HEK293 (cell line): ENCODE measurements at regions not wholly inside any gene's neighbourhood (a gene's known extent, or its start where the extent isn't known, plus 50 kb on each side); places are given as distances from the start of the nearest gene placed in this dataset.

Experiments
- CTCF ChIA-PET: fragments of 350-600 bp; formaldehyde crosslinking; extraction: SDS; loops from one replicate; lab custom pipeline; 2021; ENCODE audit warnings: antibody characterized with exemption; lab: Yijun Ruan, JAX
- POLR2A ChIA-PET: fragments of 300-600 bp; formaldehyde crosslinking; extraction: SDS; loops from one replicate; lab custom pipeline; 2020; ENCODE audit warnings: antibody characterized with exemption, inconsistent platforms; lab: Yijun Ruan, JAX
- H3K27ac ChIP-seq: fragments of 200-500 bp; sonication (Bioruptor generic); 2 replicates; pipeline ENCODE4 v1.5.1; 2014; ENCODE audit warnings: low read depth, low read length, control low read depth, inconsistent platforms; ENCODE audit errors: extremely low read depth
- H3K36me3 ChIP-seq, 2 experiments: fragments of 200-500 bp in 1 of 2; sonication (Bioruptor generic) in 1 of 2; 1 replicate in 1 of 2; 2 replicates in 1 of 2; pipeline ENCODE4 v1.5.1; 2014 to 2017; ENCODE audit warnings: inconsistent platforms in 2 of 2, low read length in 2 of 2; ENCODE audit not compliant: control insufficient read depth in 2 of 2, insufficient read depth in 1 of 2
- H3K4me1 ChIP-seq: fragments of 200-500 bp; sonication (Bioruptor generic); 2 replicates; pipeline ENCODE4 v1.5.1; 2014; ENCODE audit warnings: mild to moderate bottlenecking, low read length, inconsistent platforms; ENCODE audit not compliant: control insufficient read depth, insufficient read depth
- H3K4me3 ChIP-seq: 2 replicates; pipeline ENCODE4 v1.5.1; 2011; ENCODE audit warnings: low read depth, mild to moderate bottlenecking, control low read depth, low read length, moderate library complexity
- H3K9me3 ChIP-seq: fragments of 200-500 bp; sonication (Bioruptor generic); 2 replicates; pipeline ENCODE4 v1.5.1; 2014; ENCODE audit warnings: low read depth, low read length, inconsistent platforms; ENCODE audit not compliant: control insufficient read depth, insufficient read depth
- KLF1 ChIP-seq: fragments of 450-650 bp; formaldehyde crosslinking; IDR thresholded peaks from 2 replicates; pipeline ENCODE4 v1.5.1; 2016; ENCODE audit warnings: missing biosample characterization, missing genetic modification characterization
- PRDM4 ChIP-seq: fragments of 450-650 bp; formaldehyde crosslinking; IDR thresholded peaks from 2 replicates; pipeline ENCODE4 v1.5.1; 2017; ENCODE audit warnings: missing biosample characterization, missing genetic modification characterization
- SCRT2 ChIP-seq: fragments of 450-650 bp; formaldehyde crosslinking; IDR thresholded peaks from 2 replicates; pipeline ENCODE4 v1.5.1; 2016; ENCODE audit warnings: missing biosample characterization, missing genetic modification characterization
- SETDB1 ChIP-seq: IDR thresholded peaks from one replicate; pipeline ENCODE4 v1.6.1; 2017; ENCODE audit warnings: mild to moderate bottlenecking, low read length, moderate library complexity, mixed read lengths; ENCODE audit not compliant: insufficient read length
- TCF7L2 ChIP-seq: IDR thresholded peaks from 2 replicates; pipeline ENCODE4 v1.6.1; 2011; ENCODE audit warnings: low read depth, mild to moderate bottlenecking, inconsistent platforms, low read length, moderate library complexity, borderline replicate concordance
- ZBTB21 ChIP-seq: fragments of 450-650 bp; formaldehyde crosslinking; IDR thresholded peaks from 2 replicates; pipeline ENCODE4 v1.5.1; 2017; ENCODE audit warnings: missing biosample characterization, missing genetic modification characterization
- ZNF138 ChIP-seq: fragments of 450-650 bp; formaldehyde crosslinking; IDR thresholded peaks from 2 replicates; pipeline ENCODE4 v1.5.1; 2016; ENCODE audit warnings: missing biosample characterization, missing genetic modification characterization, borderline replicate concordance
- ZNF221 ChIP-seq: fragments of 450-650 bp; formaldehyde crosslinking; IDR thresholded peaks from 2 replicates; pipeline ENCODE4 v1.5.1; 2017; ENCODE audit warnings: missing biosample characterization, missing genetic modification characterization, borderline replicate concordance
- ZNF394 ChIP-seq: fragments of 450-650 bp; formaldehyde crosslinking; IDR thresholded peaks from 2 replicates; pipeline ENCODE4 v1.5.1; 2016; ENCODE audit warnings: missing biosample characterization, missing genetic modification characterization, mild to moderate bottlenecking, moderate library complexity, borderline replicate concordance
- ZNF423 ChIP-seq: fragments of 450-650 bp; formaldehyde crosslinking; IDR thresholded peaks from 2 replicates; pipeline ENCODE4 v1.5.1; 2016; ENCODE audit warnings: missing biosample characterization, missing genetic modification characterization
- ZNF426 ChIP-seq: fragments of 450-650 bp; formaldehyde crosslinking; IDR thresholded peaks from 2 replicates; pipeline ENCODE4 v1.5.1; 2017; ENCODE audit warnings: missing biosample characterization, missing genetic modification characterization, mild to moderate bottlenecking, inconsistent platforms, moderate library complexity
- ZNF433 ChIP-seq: fragments of 450-650 bp; formaldehyde crosslinking; IDR thresholded peaks from 2 replicates; pipeline ENCODE4 v1.5.1; 2016; ENCODE audit warnings: missing biosample characterization, missing genetic modification characterization, low read depth
- ZNF473 ChIP-seq: fragments of 450-650 bp; formaldehyde crosslinking; IDR thresholded peaks from 2 replicates; pipeline ENCODE4 v1.5.1; 2017; ENCODE audit warnings: missing biosample characterization, missing genetic modification characterization
- ZNF521 ChIP-seq: fragments of 450-650 bp; formaldehyde crosslinking; IDR thresholded peaks from 2 replicates; pipeline ENCODE4 v1.5.1; 2017; ENCODE audit warnings: missing biosample characterization, mild to moderate bottlenecking, missing genetic modification characterization
- ZNF530 ChIP-seq: fragments of 450-650 bp; formaldehyde crosslinking; IDR thresholded peaks from 2 replicates; pipeline ENCODE4 v1.5.1; 2016; ENCODE audit warnings: low read depth, missing biosample characterization, missing genetic modification characterization
- ZNF558 ChIP-seq: fragments of 450-650 bp; formaldehyde crosslinking; IDR thresholded peaks from 2 replicates; pipeline ENCODE4 v1.5.1; 2016; ENCODE audit warnings: missing biosample characterization, missing genetic modification characterization
- ZNF701 ChIP-seq: fragments of 450-650 bp; formaldehyde crosslinking; IDR thresholded peaks from 2 replicates; pipeline ENCODE4 v1.5.1; 2016; ENCODE audit warnings: missing biosample characterization, missing genetic modification characterization
- TF ChIP-seq, protein P1 (sequence below): fragments of 450-650 bp; formaldehyde crosslinking; IDR thresholded peaks from 2 replicates; pipeline ENCODE4 v1.5.1; 2017; ENCODE audit warnings: missing biosample characterization, missing genetic modification characterization
- TF ChIP-seq, protein P2 (sequence below): fragments of 450-650 bp; formaldehyde crosslinking; IDR thresholded peaks from 2 replicates; pipeline ENCODE4 v1.5.1; 2016; ENCODE audit warnings: missing biosample characterization, missing genetic modification characterization
- TF ChIP-seq, protein P3 (sequence below): fragments of 450-650 bp; formaldehyde crosslinking; IDR thresholded peaks from 2 replicates; pipeline ENCODE4 v1.5.1; 2016; ENCODE audit warnings: missing biosample characterization, missing genetic modification characterization, borderline replicate concordance
- TF ChIP-seq, protein P4 (sequence below): fragments of 450-650 bp; formaldehyde crosslinking; IDR thresholded peaks from 2 replicates; pipeline ENCODE4 v1.5.1; 2016; ENCODE audit warnings: missing biosample characterization, missing genetic modification characterization

- CTCF ChIA-PET, result no interaction called here
- TF ChIP-seq ZNF521 (tag by site-specific recombination) (no peak), ZNF473 (no peak), ZNF221 (tag by site-specific recombination) (no peak)
- TF ChIP-seq, protein P1, sequence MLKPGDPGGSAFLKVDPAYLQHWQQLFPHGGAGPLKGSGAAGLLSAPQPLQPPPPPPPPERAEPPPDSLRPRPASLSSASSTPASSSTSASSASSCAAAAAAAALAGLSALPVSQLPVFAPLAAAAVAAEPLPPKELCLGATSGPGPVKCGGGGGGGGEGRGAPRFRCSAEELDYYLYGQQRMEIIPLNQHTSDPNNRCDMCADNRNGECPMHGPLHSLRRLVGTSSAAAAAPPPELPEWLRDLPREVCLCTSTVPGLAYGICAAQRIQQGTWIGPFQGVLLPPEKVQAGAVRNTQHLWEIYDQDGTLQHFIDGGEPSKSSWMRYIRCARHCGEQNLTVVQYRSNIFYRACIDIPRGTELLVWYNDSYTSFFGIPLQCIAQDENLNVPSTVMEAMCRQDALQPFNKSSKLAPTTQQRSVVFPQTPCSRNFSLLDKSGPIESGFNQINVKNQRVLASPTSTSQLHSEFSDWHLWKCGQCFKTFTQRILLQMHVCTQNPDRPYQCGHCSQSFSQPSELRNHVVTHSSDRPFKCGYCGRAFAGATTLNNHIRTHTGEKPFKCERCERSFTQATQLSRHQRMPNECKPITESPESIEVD, result no peak
- TF ChIP-seq, all 188 proteins: peak for 0
Observed at GRCh38 chr5:110288766-110289511, 437.5 kb downstream of the TMEM232 start.

DNA sequence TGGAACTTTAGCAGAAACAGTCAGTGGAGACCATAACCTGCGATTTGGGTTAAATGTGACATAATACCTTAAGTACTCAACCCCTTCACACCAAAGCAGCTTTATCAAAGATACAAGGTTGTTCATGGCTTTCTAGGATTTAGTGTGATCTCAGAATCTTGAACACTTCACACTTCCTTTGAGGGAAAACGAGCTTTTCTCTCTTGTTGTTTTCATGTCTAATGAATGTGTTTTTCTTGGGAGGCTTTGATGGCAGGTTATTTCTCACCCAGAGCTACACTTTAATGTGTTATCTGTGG is 437.0 kb downstream of the TMEM232 start:
- ChIA-PET CTCF (no interaction called here), POLR2A (no interaction called here)
- no peaks in the 10 kb centered on the region for H3K4me1 ChIP-seq
- H3K27ac ChIP-seq, result no peak overlapping the region
- no peaks in the 10 kb centered on the region for H3K9me3 ChIP-seq
- TF ChIP-seq ZNF530 (tag by site-specific recombination), result no peak
- no peaks in the 10 kb centered on the region for H3K36me3 ChIP-seq
- no peak overlapping the region for H3K4me3 ChIP-seq

More at GRCh38 chr5:110288766-110289511, 437.5 kb downstream of the TMEM232 start:
- Histone ChIP-seq H3K4me3 (no peak overlapping the region), H3K9me3 (no peaks in the 10 kb centered on the region), H3K27ac (no peak overlapping the region), H3K4me1 (no peaks in the 10 kb centered on the region), H3K36me3 (no peaks in the 10 kb centered on the region)
- POLR2A ChIA-PET, result no interaction called here

DNA sequence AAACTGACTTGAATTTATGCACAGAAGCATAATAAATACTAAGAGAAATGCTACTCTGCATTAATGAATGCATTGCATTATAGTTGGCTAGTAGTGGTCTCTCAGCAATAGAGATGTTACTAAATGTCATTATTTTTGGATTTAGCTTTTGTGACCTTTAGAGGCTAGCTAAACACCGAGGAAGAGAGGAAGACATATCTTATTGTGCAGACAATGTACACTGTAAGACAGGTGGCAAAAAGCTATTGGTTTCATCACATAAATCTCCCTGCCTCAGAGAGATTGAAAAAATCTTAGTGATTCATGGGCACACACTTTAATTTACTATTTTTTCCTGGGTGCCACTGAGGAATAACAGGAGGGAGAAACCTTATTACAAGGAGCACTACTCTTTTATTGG is 435.9 kb downstream of the TMEM232 start:
- Histone ChIP-seq H3K9me3 (no peaks in the 10 kb centered on the region), H3K27ac (no peak overlapping the region), H3K4me3 (no peak overlapping the region), H3K4me1 (no peaks in the 10 kb centered on the region), H3K36me3 (no peaks in the 10 kb centered on the region)
- ChIA-PET CTCF (interaction anchor here (0.6 to 0.7 kb wide), 2 partner anchors 47 to 241 kb away, joined by 3 read pairs; no protein-coding TSS in a partner anchor), POLR2A (no interaction called here)
- TF ChIP-seq ZNF701 (tag by site-specific recombination), result no peak
- TF ChIP-seq, protein P2, sequence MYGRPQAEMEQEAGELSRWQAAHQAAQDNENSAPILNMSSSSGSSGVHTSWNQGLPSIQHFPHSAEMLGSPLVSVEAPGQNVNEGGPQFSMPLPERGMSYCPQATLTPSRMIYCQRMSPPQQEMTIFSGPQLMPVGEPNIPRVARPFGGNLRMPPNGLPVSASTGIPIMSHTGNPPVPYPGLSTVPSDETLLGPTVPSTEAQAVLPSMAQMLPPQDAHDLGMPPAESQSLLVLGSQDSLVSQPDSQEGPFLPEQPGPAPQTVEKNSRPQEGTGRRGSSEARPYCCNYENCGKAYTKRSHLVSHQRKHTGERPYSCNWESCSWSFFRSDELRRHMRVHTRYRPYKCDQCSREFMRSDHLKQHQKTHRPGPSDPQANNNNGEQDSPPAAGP (tag by site-specific recombination), result no peak
- TF ChIP-seq, protein P3, sequence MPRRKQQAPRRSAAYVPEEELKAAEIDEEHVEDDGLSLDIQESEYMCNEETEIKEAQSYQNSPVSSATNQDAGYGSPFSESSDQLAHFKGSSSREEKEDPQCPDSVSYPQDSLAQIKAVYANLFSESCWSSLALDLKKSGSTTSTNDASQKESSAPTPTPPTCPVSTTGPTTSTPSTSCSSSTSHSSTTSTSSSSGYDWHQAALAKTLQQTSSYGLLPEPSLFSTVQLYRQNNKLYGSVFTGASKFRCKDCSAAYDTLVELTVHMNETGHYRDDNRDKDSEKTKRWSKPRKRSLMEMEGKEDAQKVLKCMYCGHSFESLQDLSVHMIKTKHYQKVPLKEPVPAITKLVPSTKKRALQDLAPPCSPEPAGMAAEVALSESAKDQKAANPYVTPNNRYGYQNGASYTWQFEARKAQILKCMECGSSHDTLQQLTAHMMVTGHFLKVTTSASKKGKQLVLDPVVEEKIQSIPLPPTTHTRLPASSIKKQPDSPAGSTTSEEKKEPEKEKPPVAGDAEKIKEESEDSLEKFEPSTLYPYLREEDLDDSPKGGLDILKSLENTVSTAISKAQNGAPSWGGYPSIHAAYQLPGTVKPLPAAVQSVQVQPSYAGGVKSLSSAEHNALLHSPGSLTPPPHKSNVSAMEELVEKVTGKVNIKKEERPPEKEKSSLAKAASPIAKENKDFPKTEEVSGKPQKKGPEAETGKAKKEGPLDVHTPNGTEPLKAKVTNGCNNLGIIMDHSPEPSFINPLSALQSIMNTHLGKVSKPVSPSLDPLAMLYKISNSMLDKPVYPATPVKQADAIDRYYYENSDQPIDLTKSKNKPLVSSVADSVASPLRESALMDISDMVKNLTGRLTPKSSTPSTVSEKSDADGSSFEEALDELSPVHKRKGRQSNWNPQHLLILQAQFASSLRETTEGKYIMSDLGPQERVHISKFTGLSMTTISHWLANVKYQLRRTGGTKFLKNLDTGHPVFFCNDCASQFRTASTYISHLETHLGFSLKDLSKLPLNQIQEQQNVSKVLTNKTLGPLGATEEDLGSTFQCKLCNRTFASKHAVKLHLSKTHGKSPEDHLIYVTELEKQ, result no peak
- TF ChIP-seq ZNF426, result no peak
- TF ChIP-seq ZBTB21 (tag by site-specific recombination), result no peak
- no peak for TF ChIP-seq ZNF394 (tag by site-specific recombination)
- TF ChIP-seq ZNF558 (tag by site-specific recombination), result no peak
- TF ChIP-seq, protein P4, sequence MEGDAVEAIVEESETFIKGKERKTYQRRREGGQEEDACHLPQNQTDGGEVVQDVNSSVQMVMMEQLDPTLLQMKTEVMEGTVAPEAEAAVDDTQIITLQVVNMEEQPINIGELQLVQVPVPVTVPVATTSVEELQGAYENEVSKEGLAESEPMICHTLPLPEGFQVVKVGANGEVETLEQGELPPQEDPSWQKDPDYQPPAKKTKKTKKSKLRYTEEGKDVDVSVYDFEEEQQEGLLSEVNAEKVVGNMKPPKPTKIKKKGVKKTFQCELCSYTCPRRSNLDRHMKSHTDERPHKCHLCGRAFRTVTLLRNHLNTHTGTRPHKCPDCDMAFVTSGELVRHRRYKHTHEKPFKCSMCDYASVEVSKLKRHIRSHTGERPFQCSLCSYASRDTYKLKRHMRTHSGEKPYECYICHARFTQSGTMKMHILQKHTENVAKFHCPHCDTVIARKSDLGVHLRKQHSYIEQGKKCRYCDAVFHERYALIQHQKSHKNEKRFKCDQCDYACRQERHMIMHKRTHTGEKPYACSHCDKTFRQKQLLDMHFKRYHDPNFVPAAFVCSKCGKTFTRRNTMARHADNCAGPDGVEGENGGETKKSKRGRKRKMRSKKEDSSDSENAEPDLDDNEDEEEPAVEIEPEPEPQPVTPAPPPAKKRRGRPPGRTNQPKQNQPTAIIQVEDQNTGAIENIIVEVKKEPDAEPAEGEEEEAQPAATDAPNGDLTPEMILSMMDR (tag by site-specific recombination), result no peak
- TF ChIP-seq ZNF433 (tag by site-specific recombination), result no peak
- TF ChIP-seq SCRT2 (tag by site-specific recombination), result no peak
- TF ChIP-seq SETDB1, result no peak
- TF ChIP-seq ZNF423 (tag by site-specific recombination), result no peak
- TF ChIP-seq ZNF138 (tag by site-specific recombination), result no peak
- no peak for TF ChIP-seq TCF7L2
- TF ChIP-seq PRDM4, result no peak
- no peak for TF ChIP-seq KLF1
